ENCODE measurements at regions not wholly inside any gene's neighbourhood (a gene's known extent, or its start where the extent isn't known, plus 50 kb on each side); places are given as distances from the start of the nearest gene placed in this dataset.

GRCh38 chr9:7523426-7524043 is 276.0 kb downstream of the DMAC1 start:
- no peak for DNase-seq
- no peak overlapping the region for H3K4me3 ChIP-seq
- no peaks in the 10 kb centered on the region for H3K27me3 ChIP-seq
- H3K36me3 ChIP-seq: no peaks in the 10 kb centered on the region
- H3K27ac ChIP-seq: no peak overlapping the region
- intact Hi-C loops (cut with DNase I; ENCODE audit: low total_unique reads) (no loop called here), in situ Hi-C loops (cut with MboI; ENCODE audit: low pct_ligation_motif_present in 1 of 4, low pct_unique_long_range_greater_than_20kb in 1 of 4, low sequenced_read_pairs in 3 of 4) (no loop called here)
- no peaks in the 10 kb centered on the region for H3K4me1 ChIP-seq
- no peaks in the 10 kb centered on the region for H3K9me3 ChIP-seq
- WGBS, 2 donors (ENCODE audit: low coverage in 1 of 2): 93 to 95% methylated on average over 3 to 5 of the region's 5 CpGs
- TF ChIP-seq EP300 (IDR thresholded peaks at IDR 0.05; ENCODE audit: low read depth) (no peak), POLR2A (IDR thresholded peaks at IDR 0.05) (no peak), POLR2AphosphoS5 (IDR thresholded peaks at IDR 0.05) (no peak), CTCF (IDR thresholded peaks at IDR 0.05) (no peak)

- no peaks in the 10 kb centered on the region for H3K27me3 ChIP-seq
- in situ Hi-C loops (cut with MboI; ENCODE audit: low pct_ligation_motif_present in 1 of 4, low pct_unique_long_range_greater_than_20kb in 1 of 4, low sequenced_read_pairs in 3 of 4) (no loop called here), intact Hi-C loops (cut with DNase I; ENCODE audit: low total_unique reads) (no loop called here)
- no peak overlapping the region for H3K4me3 ChIP-seq
- no peak overlapping the region for H3K27ac ChIP-seq
- H3K36me3 ChIP-seq: no peaks in the 10 kb centered on the region
- H3K9me3 ChIP-seq: no peaks in the 10 kb centered on the region
- TF ChIP-seq POLR2A (IDR thresholded peaks at IDR 0.05) (no peak), EP300 (IDR thresholded peaks at IDR 0.05; ENCODE audit: low read depth) (no peak), POLR2AphosphoS5 (IDR thresholded peaks at IDR 0.05) (no peak), CTCF (IDR thresholded peaks at IDR 0.05) (no peak)
- H3K4me1 ChIP-seq: no peaks in the 10 kb centered on the region
- no peak for DNase-seq
- 72 to 74% methylated on average over 3 to 5 of the region's 5 CpGs for WGBS, 2 donors (ENCODE audit: low coverage in 1 of 2)
Observed at GRCh38 chr9:7520396-7520795, 279.2 kb downstream of the DMAC1 start.

- Histone ChIP-seq H3K27ac (no peak overlapping the region), H3K27me3 (no peaks in the 10 kb centered on the region), H3K9me3 (no peaks in the 10 kb centered on the region), H3K4me1 (no peaks in the 10 kb centered on the region), H3K36me3 (no peaks in the 10 kb centered on the region), H3K4me3 (no peak overlapping the region)
- no peak for DNase-seq
- in situ Hi-C loops (cut with MboI; ENCODE audit: low pct_ligation_motif_present in 1 of 4, low pct_unique_long_range_greater_than_20kb in 1 of 4, low sequenced_read_pairs in 3 of 4) (no loop called here), intact Hi-C loops (cut with DNase I; ENCODE audit: low total_unique reads) (no loop called here)
- TF ChIP-seq CTCF (IDR thresholded peaks at IDR 0.05) (no peak), POLR2A (IDR thresholded peaks at IDR 0.05) (no peak), POLR2AphosphoS5 (IDR thresholded peaks at IDR 0.05) (no peak), EP300 (IDR thresholded peaks at IDR 0.05; ENCODE audit: low read depth) (no peak)
- WGBS, 2 donors (ENCODE audit: low coverage in 1 of 2): 83 to 94% methylated on average over 2 of the region's 2 CpGs
Observed at GRCh38 chr9:7516376-7516775, 283.2 kb downstream of the DMAC1 start.

GRCh38 chr9:7510199-7510598 is 289.4 kb downstream of the DMAC1 start:
- DNase-seq: no peak
- Histone ChIP-seq H3K9me3 (no peaks in the 10 kb centered on the region), H3K4me1 (no peaks in the 10 kb centered on the region), H3K36me3 (no peaks in the 10 kb centered on the region), H3K27ac (no peak overlapping the region), H3K4me3 (no peak overlapping the region), H3K27me3 (no peaks in the 10 kb centered on the region)
- intact Hi-C loops (cut with DNase I; ENCODE audit: low total_unique reads): no loop called here
- in situ Hi-C loops (cut with MboI; ENCODE audit: low pct_ligation_motif_present in 1 of 4, low pct_unique_long_range_greater_than_20kb in 1 of 4, low sequenced_read_pairs in 3 of 4): no loop called here
- WGBS, 2 donors (ENCODE audit: low coverage in 1 of 2): 58 to 60% methylated on average over 7 of the region's 7 CpGs
- no peak for TF ChIP-seq POLR2A (IDR thresholded peaks at IDR 0.05)
- TF ChIP-seq CTCF (IDR thresholded peaks at IDR 0.05): no peak
- TF ChIP-seq POLR2AphosphoS5 (IDR thresholded peaks at IDR 0.05): no peak
- TF ChIP-seq EP300 (IDR thresholded peaks at IDR 0.05; ENCODE audit: low read depth): no peak
